Stomach (tissue), 8 donors: ENCODE measurements at regions not wholly inside any gene's neighbourhood (a gene's known extent, or its start where the extent isn't known, plus 50 kb on each side); places are given as distances from the start of the nearest gene placed in this dataset.

Source experiments
- DNase-seq, 2 donors: peaks; one replicate each; pipeline versions ENCODE4 v3.0.0 to v3.0.0-alpha.2; 2013 to 2019
- H3K27ac ChIP-seq, 5 donors: fragments of 200-600 bp in 4 of 5; sonication (generic) in 4 of 5; one replicate each; pipeline ENCODE4 v1.5.1; 2013 to 2019; ENCODE audit warnings: mild to moderate bottlenecking in 1 of 5, moderate library complexity in 1 of 5
- H3K27me3 ChIP-seq, 3 donors: fragments of 200-600 bp; sonication (generic); one replicate each; pipeline ENCODE4 v1.5.1; 2017 to 2019; ENCODE audit warnings: mixed run types in 1 of 3
- H3K36me3 ChIP-seq, 4 donors: fragments of 200-600 bp; sonication (generic); 1 replicate in 3 of 4; 2 replicates in 1 of 4; pipeline ENCODE4 v1.5.1; 2016 to 2019
- H3K4me1 ChIP-seq, 4 donors: fragments of 200-600 bp; sonication (generic); one replicate each; pipeline ENCODE4 v1.5.1; 2016 to 2019
- H3K4me3 ChIP-seq, 4 donors: fragments of 200-600 bp; sonication (generic) in 3 of 4; one replicate each; pipeline ENCODE4 v1.5.1; 2016 to 2019; ENCODE audit warnings: mild to moderate bottlenecking in 1 of 4
- H3K9me3 ChIP-seq, 4 donors: fragments of 200-600 bp; sonication (generic); one replicate each; pipeline ENCODE4 v1.5.1; 2016 to 2019
- EP300 ChIP-seq: sonication (generic); formaldehyde crosslinking; IDR thresholded peaks from one replicate; pipeline ENCODE4 v1.6.1; 2017; ENCODE audit warnings: antibody characterized with exemption
- POLR2A ChIP-seq, 4 donors: fragments of 450-650 bp; IDR thresholded peaks; one replicate each; pipeline ENCODE4 v1.6.1; 2016; ENCODE audit warnings: antibody characterized with exemption in 4 of 4, control low read depth in 2 of 4, mild to moderate bottlenecking in 1 of 4, moderate library complexity in 1 of 4
- POLR2AphosphoS5 ChIP-seq, 3 donors: sonication (generic); formaldehyde crosslinking; IDR thresholded peaks; one replicate each; pipeline ENCODE4 v1.6.1; 2016; ENCODE audit warnings: antibody characterized with exemption in 3 of 3
- WGBS, 5 donors: extraction: QIAGEN DNeasy Blood & Tissue Kit in 3 of 5; methylation state at CpG; one replicate each; pipeline versions ENCODE4 v1.1.5 to v1.1.7; 2013 to 2018; 5-methylcytosine and 5-hydroxymethylcytosine counted together
- intact Hi-C: fragments of 100-400 bp; cut with DNase I; formaldehyde crosslinking; loops from one replicate; pipeline ENCODE4 v1.15.1; 2023; ENCODE audit warnings: low total_unique reads
- TF ChIP-seq, protein P1 (sequence below), 7 experiments: fragments of 450-650 bp in 4 of 7; fragments of 200-600 bp in 3 of 7; sonication (generic) in 3 of 7; IDR thresholded peaks; one replicate each; pipeline ENCODE4 v1.5.1; 2016 to 2019; ENCODE audit warnings: antibody characterized with exemption in 7 of 7, control low read depth in 2 of 7, mild to moderate bottlenecking in 1 of 7
- donor health status: healthy with polysubstance abuse.
- donor health status: Bipolar disorder and iron deficiency.
- donor health status: healthy.

DNA sequence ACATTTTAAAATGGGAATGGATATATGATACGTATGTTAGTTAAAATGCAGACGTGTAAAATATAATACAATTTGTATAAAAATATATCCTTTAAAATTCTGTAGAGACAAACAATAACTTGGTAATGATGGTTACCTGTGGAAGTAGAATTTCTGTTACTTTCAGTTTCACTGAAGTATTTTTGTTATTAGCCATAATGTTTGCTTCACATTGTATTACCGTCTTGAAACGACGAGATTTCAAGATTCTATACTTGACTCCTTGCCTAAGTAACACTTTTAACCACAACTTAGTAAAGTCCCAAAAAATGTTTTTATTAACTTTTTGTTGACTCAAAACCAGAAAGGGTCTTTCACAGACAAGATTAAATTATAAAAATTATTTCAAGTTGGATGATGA is 488.3 kb upstream of the VRK2 start:
- intact Hi-C loops: no loop called here
- Histone ChIP-seq H3K4me3 (no peak overlapping the region), H3K9me3 (no peaks in the 10 kb centered on the region), H3K27me3 (no peaks in the 10 kb centered on the region), H3K4me1 (no peaks in the 10 kb centered on the region), H3K36me3 (no peaks in the 10 kb centered on the region), H3K27ac (no peak overlapping the region)
- DNase-seq: no peak
- WGBS, 5 donors: 80 to 92% (median 90%) methylated on average over 5 of the region's 5 CpGs
- no peak for TF ChIP-seq EP300
- no peak for TF ChIP-seq POLR2A (IDR thresholded peaks at IDR 0.05)
- no peak for TF ChIP-seq POLR2AphosphoS5 (IDR thresholded peaks at IDR 0.05)
- TF ChIP-seq, protein P1, sequence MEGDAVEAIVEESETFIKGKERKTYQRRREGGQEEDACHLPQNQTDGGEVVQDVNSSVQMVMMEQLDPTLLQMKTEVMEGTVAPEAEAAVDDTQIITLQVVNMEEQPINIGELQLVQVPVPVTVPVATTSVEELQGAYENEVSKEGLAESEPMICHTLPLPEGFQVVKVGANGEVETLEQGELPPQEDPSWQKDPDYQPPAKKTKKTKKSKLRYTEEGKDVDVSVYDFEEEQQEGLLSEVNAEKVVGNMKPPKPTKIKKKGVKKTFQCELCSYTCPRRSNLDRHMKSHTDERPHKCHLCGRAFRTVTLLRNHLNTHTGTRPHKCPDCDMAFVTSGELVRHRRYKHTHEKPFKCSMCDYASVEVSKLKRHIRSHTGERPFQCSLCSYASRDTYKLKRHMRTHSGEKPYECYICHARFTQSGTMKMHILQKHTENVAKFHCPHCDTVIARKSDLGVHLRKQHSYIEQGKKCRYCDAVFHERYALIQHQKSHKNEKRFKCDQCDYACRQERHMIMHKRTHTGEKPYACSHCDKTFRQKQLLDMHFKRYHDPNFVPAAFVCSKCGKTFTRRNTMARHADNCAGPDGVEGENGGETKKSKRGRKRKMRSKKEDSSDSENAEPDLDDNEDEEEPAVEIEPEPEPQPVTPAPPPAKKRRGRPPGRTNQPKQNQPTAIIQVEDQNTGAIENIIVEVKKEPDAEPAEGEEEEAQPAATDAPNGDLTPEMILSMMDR (IDR thresholded peaks at IDR 0.05): no peak

DNA sequence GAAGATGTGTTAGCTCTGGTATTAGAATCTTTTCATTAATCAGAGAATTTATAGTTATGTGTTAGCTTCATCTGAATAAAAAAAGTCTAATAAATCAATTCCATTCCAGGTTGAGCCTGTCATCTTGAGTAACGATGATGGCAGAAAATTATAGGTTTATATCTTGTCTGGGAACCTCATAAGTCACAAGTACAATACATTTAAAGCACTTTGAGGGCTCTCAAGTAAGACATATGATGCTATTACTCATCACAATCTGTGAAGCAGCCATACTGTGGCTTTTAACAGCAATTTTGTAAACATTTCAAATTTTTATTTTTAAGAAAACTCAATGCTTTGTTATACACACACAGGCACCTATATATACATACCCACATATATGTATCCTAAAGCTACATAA is 484.1 kb upstream of the VRK2 start:
- Histone ChIP-seq H3K4me3 (no peak overlapping the region), H3K4me1 (no peaks in the 10 kb centered on the region), H3K9me3 (no peaks in the 10 kb centered on the region), H3K27ac (no peak overlapping the region), H3K36me3 (no peaks in the 10 kb centered on the region), H3K27me3 (no peaks in the 10 kb centered on the region)
- no peak for DNase-seq
- WGBS, 5 donors: 59 to 71% (median 67%) methylated on average over 1 of the region's 1 CpG
- intact Hi-C loops: no loop called here
- TF ChIP-seq POLR2AphosphoS5 (IDR thresholded peaks at IDR 0.05) (no peak), EP300 (no peak), POLR2A (IDR thresholded peaks at IDR 0.05) (no peak)
- TF ChIP-seq, protein P1 (IDR thresholded peaks at IDR 0.05): no peak

DNA sequence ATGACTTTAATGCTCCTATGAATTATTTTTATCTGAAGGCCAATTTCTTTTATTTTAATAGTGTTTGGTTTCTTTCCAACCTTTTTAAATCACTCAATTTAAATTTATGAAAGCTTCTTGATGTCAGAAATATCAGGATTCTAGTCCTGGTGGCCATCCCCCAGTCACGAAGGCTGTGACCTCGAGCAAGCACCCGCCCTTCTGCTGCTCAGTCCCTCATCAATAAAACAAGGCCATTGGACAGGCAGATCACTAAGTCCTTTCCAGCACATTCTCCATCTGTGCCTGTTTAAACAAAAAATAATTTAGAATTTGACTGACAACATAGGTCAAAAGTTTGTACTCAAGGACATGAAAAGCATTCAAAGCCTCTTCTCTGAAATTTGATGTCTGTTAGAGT is 483.6 kb upstream of the VRK2 start:
- intact Hi-C loops: no loop called here
- 57 to 82% (median 66%) methylated on average over 3 of the region's 3 CpGs for WGBS, 5 donors

DNA sequence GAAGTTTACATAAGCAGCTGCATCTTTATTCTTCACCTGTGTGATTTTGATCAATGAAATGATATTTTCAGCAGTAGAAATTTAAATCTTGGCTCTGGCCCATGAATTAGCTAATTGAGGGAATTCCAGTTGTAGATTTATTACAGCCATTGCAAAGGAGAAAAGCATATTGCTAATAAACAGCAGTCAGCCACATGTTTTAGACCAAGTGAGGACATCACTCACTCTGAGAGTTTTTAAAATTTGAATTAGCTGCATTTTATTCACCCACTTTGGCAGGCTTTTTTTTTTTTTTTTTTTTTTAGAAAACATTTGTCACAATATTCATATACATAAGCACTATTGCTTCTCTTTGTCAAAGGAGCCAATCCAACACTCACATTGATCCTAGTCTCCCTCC is 479.4 kb upstream of the VRK2 start:
- no peak for DNase-seq
- TF ChIP-seq, protein P1 (IDR thresholded peaks at IDR 0.05): no peak
- no peak for TF ChIP-seq EP300
- no peaks in the 10 kb centered on the region for H3K27me3 ChIP-seq
- no peaks in the 10 kb centered on the region for H3K4me1 ChIP-seq
- intact Hi-C loops: no loop called here
- no peaks in the 10 kb centered on the region for H3K36me3 ChIP-seq
- H3K27ac ChIP-seq: no peak overlapping the region
- no peak overlapping the region for H3K4me3 ChIP-seq
- H3K9me3 ChIP-seq: no peaks in the 10 kb centered on the region

More for the DNA sequence above, 483.6 kb upstream of the VRK2 start:
- no peak overlapping the region for H3K4me3 ChIP-seq
- no peaks in the 10 kb centered on the region for H3K4me1 ChIP-seq
- TF ChIP-seq, protein P1 (IDR thresholded peaks at IDR 0.05): no peak
- TF ChIP-seq EP300: no peak
- no peak for TF ChIP-seq POLR2AphosphoS5 (IDR thresholded peaks at IDR 0.05)
- TF ChIP-seq POLR2A (IDR thresholded peaks at IDR 0.05): no peak
- H3K27me3 ChIP-seq: no peaks in the 10 kb centered on the region
- H3K36me3 ChIP-seq: no peaks in the 10 kb centered on the region
- H3K27ac ChIP-seq: no peak overlapping the region
- no peaks in the 10 kb centered on the region for H3K9me3 ChIP-seq
- DNase-seq: no peak

DNA sequence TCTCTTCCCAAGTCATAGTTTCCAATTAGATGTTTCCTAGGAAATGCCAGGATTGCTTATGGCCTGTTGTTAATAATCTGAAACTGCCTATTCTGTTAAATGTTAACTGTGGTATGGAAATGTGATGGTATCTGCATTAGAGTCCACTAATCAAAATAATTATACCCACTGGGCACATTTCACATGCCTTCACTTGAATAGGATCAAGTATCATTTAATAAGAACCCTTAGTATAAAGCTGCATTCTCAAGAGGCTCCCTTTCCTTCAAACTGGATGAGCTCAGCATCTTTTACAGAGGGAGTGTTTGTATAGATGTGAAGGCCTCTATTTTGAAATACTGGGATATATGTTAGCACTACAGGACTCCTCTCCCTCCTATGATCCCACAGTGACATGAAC is 477.2 kb upstream of the VRK2 start:
- Histone ChIP-seq H3K4me3 (no peak overlapping the region), H3K27me3 (no peaks in the 10 kb centered on the region), H3K27ac (no peak overlapping the region), H3K9me3 (no peaks in the 10 kb centered on the region), H3K36me3 (no peaks in the 10 kb centered on the region), H3K4me1 (no peaks in the 10 kb centered on the region)
- DNase-seq: no peak
- intact Hi-C loops: no loop called here
- TF ChIP-seq, protein P1 (IDR thresholded peaks at IDR 0.05): no peak
